Heart right ventricle (tissue), 16 donors: ENCODE measurements at regions not wholly inside any gene's neighbourhood (a gene's known extent, or its start where the extent isn't known, plus 50 kb on each side); places are given as distances from the start of the nearest gene placed in this dataset.
"Not testable (repeated sequence)": the region's sequence is repeated elsewhere in the genome, so short reads cannot be mapped to it uniquely, and the experiment has no call there.

ENCODE experiments used
- ATAC-seq, 8 donors: fragments of 200-7000 bp; cut with Tn5 transposase; one replicate each; pipeline ENCODE4 v1.9.1; 2020; ENCODE audit warnings: mild to moderate bottlenecking in 8 of 8, moderate library complexity in 8 of 8, moderate number of reproducible peaks in 1 of 8
- DNase-seq, 2 donors: peaks; one replicate each; pipeline ENCODE4 v3.0.0-alpha.2; 2020
- H3K27ac ChIP-seq, 10 donors: fragments of 200-600 bp; sonication (generic) in 2 of 10; one replicate each; pipeline versions ENCODE4 v1.5.0 to v1.8.0; 2020 to 2022; ENCODE audit warnings: mild to moderate bottlenecking in 3 of 10
- H3K27me3 ChIP-seq, 7 donors: fragments of 200-600 bp; one replicate each; pipeline ENCODE4 v1.8.0; 2021 to 2022; ENCODE audit warnings: mild to moderate bottlenecking in 2 of 7
- H3K36me3 ChIP-seq, 9 donors: fragments of 200-600 bp; sonication (generic) in 1 of 9; one replicate each; pipeline versions ENCODE4 v1.5.0 to v1.8.0; 2020 to 2022; ENCODE audit warnings: mild to moderate bottlenecking in 2 of 9
- H3K4me1 ChIP-seq, 9 donors: fragments of 200-600 bp; sonication (generic) in 1 of 9; one replicate each; pipeline versions ENCODE4 v1.5.0 to v1.8.0; 2020 to 2022; ENCODE audit warnings: mild to moderate bottlenecking in 4 of 9
- H3K4me3 ChIP-seq, 10 donors: fragments of 200-600 bp; sonication (generic) in 2 of 10; one replicate each; pipeline versions ENCODE4 v1.5.0 to v1.8.0; 2020 to 2022; ENCODE audit warnings: mild to moderate bottlenecking in 7 of 10, moderate library complexity in 2 of 10
- H3K9me3 ChIP-seq, 11 donors: fragments of 200-600 bp in 10 of 11; sonication (generic) in 2 of 11; one replicate each; pipeline versions ENCODE4 v1.5.0 to v1.8.0; 2013 to 2022; ENCODE audit warnings: mild to moderate bottlenecking in 2 of 11, control low read depth in 1 of 11, moderate library complexity in 1 of 11
- WGBS, 2 donors: extraction: QIAGEN DNeasy Blood & Tissue Kit; methylation state at CpG; one replicate each; pipeline ENCODE4 v1.1.7; 2013; ENCODE audit warnings: inconsistent platforms in 1 of 2; 5-methylcytosine and 5-hydroxymethylcytosine counted together
- intact Hi-C, 10 donors: fragments of 100-400 bp; cut with DNase I; formaldehyde crosslinking; loops; one replicate each; pipeline versions ENCODE4 v1.11.1 to v1.14.2; 2022
- TF ChIP-seq, protein P1 (sequence below), 9 donors: fragments of 200-600 bp; sonication (generic) in 2 of 9; IDR thresholded peaks; one replicate each; pipeline versions ENCODE4 v1.5.0 to v1.8.0; 2021 to 2022; ENCODE audit warnings: antibody characterized with exemption in 9 of 9, mild to moderate bottlenecking in 5 of 9, moderate library complexity in 1 of 9
- donor health status: Arrhythmogenic right ventricular cardiomyopathy.
- donor health status: ischemic (EF 13 %, LVEDD 7.1; RV severe dilation, severe dysfunction).
- donor health status: healthy with polysubstance abuse.
- donor health status: DM: no; HTN: yes; CAD: no.
- donor health status: DM: no; HTN: no; CAD: no.
- donor health status: ischemic (EF 25% LVEDD 6.9; RV normal size, moderate dysfunction).
- donor health status: ischemic (EF 25% LVEDD 5.7; RV mildly dilated, moderate dysfunction).
- donor health status: healthy.
- donor health status: DM: yes; HTN: yes; CAD: no.
- donor health status: Ischemic cardiomyopathy.
- donor health status: ischemic (EF 35%, LVEDD 5.7; RV mildly dilated, moderate dysfunction).
- donor health status: nonischemic (EF 11% LVEDD 7.7; RV severe dilation, severe dysfunction).
- donor health status: DM: yes; HTN: yes; CAD: no.
- donor health status: PGD.
- donor health status: ischemic (EF 29% LVEDD 5.4; RV normal size, mild dysfunction).
- donor health status: nonischemic (EF 23%, LVEDD 6.1; RV moderate dilation, normal function).

DNA sequence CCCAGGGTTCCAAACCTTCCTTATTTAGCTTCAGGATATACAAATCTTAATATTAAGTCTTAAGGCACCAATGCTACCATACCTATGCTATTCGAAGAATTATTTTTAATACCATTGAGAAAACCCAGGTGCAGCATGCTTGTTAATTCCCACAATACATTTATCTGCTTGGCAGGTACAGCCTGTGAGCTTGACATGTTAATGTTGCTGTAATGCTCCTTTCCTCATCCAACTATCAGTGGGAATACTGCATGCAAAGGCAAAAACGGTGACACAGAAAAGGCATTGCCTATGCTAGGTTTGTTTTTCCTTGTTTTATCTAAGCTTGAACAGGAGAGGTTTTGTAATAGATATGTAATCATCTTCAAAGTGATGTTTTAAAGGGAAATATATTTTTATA is 135.7 kb upstream of the COX7C start:
- ATAC-seq: no peak
- no peaks in the 10 kb centered on the region for H3K27me3 ChIP-seq

DNA sequence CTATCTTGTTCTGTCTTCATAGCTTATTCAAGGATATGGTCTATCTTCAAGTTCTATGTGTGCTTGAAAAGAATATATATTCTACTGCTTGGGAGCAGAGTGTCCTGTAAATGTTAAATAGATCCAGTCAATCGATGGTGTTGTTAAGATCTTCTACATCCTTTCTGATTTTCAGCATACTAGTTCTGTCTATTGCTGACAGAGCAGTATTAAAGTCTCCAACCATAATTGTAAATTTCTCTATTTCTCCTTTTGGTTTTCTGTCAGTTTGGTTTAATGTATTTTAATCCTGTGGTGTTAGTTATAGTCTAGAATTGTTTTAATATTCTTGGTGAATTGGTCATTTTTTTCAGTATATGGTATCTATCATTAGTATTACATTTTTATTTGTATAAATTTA is 124.0 kb upstream of the COX7C start:
- TF ChIP-seq, protein P1, sequence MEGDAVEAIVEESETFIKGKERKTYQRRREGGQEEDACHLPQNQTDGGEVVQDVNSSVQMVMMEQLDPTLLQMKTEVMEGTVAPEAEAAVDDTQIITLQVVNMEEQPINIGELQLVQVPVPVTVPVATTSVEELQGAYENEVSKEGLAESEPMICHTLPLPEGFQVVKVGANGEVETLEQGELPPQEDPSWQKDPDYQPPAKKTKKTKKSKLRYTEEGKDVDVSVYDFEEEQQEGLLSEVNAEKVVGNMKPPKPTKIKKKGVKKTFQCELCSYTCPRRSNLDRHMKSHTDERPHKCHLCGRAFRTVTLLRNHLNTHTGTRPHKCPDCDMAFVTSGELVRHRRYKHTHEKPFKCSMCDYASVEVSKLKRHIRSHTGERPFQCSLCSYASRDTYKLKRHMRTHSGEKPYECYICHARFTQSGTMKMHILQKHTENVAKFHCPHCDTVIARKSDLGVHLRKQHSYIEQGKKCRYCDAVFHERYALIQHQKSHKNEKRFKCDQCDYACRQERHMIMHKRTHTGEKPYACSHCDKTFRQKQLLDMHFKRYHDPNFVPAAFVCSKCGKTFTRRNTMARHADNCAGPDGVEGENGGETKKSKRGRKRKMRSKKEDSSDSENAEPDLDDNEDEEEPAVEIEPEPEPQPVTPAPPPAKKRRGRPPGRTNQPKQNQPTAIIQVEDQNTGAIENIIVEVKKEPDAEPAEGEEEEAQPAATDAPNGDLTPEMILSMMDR (IDR thresholded peaks at IDR 0.05): no peak
- Histone ChIP-seq H3K4me3 (no peak overlapping the region), H3K27me3 (no peaks in the 10 kb centered on the region), H3K4me1 (no peaks in the 10 kb centered on the region), H3K27ac (no peak overlapping the region), H3K9me3 (no peaks in the 10 kb centered on the region), H3K36me3 (no peaks in the 10 kb centered on the region)
- intact Hi-C loops: no loop called here
- DNase-seq (no peak), ATAC-seq (no peak)
- 75 to 76% methylated on average over 1 of the region's 1 CpG for WGBS, 2 donors

More for the DNA sequence above, 135.7 kb upstream of the COX7C start:
- 64 to 70% methylated on average over 2 of the region's 2 CpGs for WGBS, 2 donors
- H3K4me1 ChIP-seq: no peaks in the 10 kb centered on the region
- intact Hi-C loops: loop anchor here in 1 of 10 donors (5.0 kb wide), 1 partner anchor 425 kb away; no protein-coding TSS in a partner anchor
- H3K9me3 ChIP-seq: peaks cover 0 to 6% (median 0%) of the 10 kb centered on the region in 11 donors
- no peak overlapping the region for H3K27ac ChIP-seq
- no peak overlapping the region for H3K4me3 ChIP-seq
- H3K36me3 ChIP-seq: no peaks in the 10 kb centered on the region
- TF ChIP-seq, protein P1 (IDR thresholded peaks at IDR 0.05): no peak
- no peak for DNase-seq

DNA sequence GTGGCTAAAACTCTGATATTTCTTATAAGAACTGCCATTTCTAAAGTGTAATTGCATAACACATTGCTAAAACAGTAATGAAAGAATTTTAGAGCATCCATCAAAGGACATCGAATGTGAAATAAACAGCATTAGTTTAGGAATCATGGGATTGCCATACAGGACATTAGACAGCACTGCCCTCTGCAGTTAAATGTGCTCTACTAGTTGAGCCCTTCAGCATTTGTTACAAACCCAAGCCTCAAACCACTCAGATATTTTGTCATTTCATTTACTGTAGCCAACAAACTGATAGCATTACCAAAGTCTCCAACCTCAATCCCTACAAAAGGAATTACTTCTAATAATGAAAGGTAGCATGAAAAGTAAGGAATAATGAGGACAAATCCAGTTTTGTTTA is 116.8 kb upstream of the COX7C start:
- WGBS, 2 donors: 54 to 61% methylated on average over 1 of the region's 1 CpG
- Histone ChIP-seq H3K36me3 (no peaks in the 10 kb centered on the region), H3K27ac (no peak overlapping the region), H3K27me3 (no peaks in the 10 kb centered on the region), H3K9me3 (no peaks in the 10 kb centered on the region), H3K4me3 (no peak overlapping the region), H3K4me1 (no peaks in the 10 kb centered on the region)
- DNase-seq: no peak
- intact Hi-C loops: no loop called here
- no peak for ATAC-seq
- TF ChIP-seq, protein P1 (IDR thresholded peaks at IDR 0.05): peak in 4 of 9 donors; percentile 16 to 39 (median 32)

DNA sequence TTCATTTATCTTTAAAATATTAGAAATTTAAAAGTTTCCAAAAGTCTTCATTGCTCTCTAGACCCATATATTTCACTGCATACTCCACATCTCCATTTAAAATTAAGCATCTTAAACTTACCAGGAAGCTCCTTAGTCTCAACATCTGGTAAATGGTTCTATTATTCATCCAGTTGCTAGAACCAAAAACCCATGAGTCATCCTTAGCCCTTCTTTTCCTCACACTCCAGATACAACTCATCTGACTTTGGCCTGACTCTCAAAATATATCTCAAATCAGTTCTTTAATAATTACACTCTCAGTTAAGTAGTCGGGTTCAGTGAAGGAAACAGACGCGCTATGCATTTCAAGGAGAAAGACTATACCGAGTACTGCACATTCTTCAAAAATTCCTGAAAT is 110.2 kb upstream of the COX7C start:
- intact Hi-C loops: no loop called here
- Histone ChIP-seq H3K36me3 (no peaks in the 10 kb centered on the region), H3K9me3 (no peaks in the 10 kb centered on the region), H3K27me3 (no peaks in the 10 kb centered on the region), H3K27ac (no peak overlapping the region), H3K4me1 (no peaks in the 10 kb centered on the region), H3K4me3 (no peak overlapping the region)
- WGBS, 2 donors: 89 to 90% methylated on average over 4 of the region's 4 CpGs
- no peak for DNase-seq
- no peak for ATAC-seq
- TF ChIP-seq, protein P1 (IDR thresholded peaks at IDR 0.05): no peak

DNA sequence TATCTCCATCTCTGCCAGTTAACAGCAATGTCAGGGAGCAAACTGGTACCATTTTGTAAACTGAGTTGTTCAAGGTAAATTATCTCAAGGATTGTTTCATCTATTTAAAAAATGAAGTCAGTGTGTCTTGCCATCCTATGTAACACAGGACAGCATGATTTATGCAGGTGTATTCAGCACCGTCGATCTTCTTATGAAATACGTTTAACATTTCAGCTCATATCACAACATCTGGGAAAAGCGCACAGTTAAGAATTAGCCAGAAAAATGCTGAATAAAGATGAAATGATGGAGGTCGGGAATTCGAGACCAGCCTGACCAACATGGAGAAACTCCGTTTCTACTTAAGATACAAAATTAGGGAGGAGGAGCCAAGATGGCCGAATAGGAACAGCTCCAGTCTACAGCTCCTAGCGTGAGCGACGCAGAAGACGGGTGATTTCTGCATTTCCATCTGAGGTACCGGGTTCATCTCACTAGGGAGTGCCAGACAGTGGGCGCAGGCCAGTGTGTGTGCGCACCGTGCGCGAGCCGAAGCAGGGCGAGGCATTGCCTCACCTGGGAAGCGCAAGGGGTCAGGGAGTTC is 107.3 kb upstream of the COX7C start:
- H3K4me1 ChIP-seq, H3K27me3 ChIP-seq, H3K27ac ChIP-seq, H3K4me3 ChIP-seq, H3K9me3 ChIP-seq, intact Hi-C loops, DNase-seq, H3K36me3 ChIP-seq, ATAC-seq: not testable (repeated sequence)
- WGBS, 2 donors: 94 to 95% methylated on average over 12 of the region's 21 CpGs
